HK-2 (cell line): ENCODE measurements at regions not wholly inside any gene's neighbourhood (a gene's known extent, or its start where the extent isn't known, plus 50 kb on each side); places are given as distances from the start of the nearest gene placed in this dataset.

Experiments used
- DNase-seq: peaks from one replicate; pipeline ENCODE4 v3.0.0-alpha.2; 2018; ENCODE audit not compliant: unreplicated experiment

DNA sequence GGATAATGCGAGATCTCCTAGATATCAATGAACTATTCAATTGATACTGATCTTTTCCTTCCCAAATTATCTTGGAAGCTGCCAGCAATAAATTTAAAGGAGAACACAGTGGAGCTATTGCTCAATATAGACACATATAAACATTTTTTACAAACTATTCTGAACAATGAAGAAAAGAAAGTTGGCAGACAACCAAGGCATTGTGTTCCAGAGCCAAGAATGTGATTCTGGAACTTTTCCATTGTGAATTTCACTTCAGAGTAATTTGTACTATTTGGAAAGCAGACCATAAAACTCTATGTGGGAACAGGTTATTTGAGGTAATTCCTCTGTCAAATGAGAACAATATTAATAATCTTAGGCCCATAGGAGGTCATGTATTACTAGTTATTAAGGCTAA is 588.2 kb downstream of the IRS1 start:
- no peak for DNase-seq

DNA sequence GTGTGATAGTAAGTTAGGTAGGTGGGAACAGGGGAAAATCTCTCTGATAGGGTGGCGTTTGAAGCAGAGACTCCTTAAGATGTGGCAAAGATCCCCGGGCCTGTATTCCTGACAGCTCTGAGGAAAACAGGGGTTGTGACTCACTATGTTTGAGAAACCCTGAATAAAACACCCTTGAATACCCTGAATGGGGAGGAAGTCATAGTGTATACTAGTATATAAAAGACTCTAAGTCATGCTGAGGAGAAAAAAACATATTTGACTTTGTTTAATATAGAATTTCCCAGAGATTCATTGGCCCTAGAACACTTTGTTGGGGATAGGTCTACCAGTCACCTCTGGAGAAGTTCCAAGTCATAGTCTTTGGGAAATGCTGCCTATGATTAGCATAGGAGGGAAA is 590.9 kb downstream of the IRS1 start:
- DNase-seq = no peak

DNA sequence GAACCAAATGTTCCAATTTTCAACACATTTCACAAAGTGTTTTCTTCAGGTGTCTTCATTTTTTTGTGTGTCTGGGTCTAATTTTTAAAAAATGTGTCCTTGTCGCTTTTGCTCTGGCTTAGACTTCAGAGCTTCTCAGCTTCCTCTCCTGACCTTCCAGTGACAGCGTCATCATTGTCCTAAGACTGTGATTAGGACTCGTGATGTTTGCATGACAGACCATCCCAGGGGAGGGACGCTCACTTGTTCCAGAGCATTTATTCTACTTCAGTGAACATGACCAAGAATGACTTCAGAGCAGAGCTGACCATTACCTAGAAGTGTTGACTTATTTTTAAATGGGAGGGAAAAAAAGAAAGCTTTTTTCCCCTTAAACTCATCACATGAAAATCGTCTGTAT is 591.9 kb downstream of the IRS1 start:
- no peak for DNase-seq

DNA sequence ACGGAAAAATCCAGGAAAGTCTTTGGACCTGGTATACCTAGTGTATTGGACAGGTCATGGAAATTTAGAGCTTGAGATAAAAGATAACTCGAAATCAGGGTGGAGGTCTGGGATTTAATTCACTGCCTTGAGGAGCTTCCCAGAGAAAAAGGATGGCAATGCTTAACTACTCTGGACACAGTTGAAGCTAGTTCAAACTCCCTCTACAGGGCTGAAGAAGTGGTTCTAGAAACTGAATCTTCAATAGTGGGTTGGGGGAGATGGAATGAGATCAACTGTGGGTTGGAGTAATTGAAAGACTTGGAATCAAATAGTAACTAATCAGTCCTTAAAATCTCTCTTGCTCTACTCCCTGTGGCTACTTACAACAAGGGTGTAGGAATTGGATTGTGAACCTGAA is 600.1 kb downstream of the IRS1 start:
- no peak for DNase-seq

DNA sequence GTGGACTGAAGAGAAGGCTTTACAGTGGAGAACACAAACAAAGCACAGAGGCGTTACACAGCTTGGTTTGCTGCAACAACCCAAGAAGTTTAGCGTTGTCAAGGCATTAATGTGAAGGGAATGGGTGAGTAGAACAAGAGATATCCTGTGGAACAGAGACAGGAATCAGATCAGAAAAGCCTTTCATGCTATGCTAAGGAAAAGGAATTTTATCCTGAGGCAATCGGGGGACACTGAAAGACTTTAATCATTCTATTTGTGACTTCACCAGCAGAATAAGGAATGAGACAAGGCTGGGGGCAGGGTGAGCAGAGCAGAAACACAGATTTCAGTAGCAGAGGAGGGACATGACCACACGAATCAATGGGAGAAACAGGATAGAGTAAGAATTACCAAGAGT is 600.7 kb downstream of the IRS1 start:
- DNase-seq = no peak

DNA sequence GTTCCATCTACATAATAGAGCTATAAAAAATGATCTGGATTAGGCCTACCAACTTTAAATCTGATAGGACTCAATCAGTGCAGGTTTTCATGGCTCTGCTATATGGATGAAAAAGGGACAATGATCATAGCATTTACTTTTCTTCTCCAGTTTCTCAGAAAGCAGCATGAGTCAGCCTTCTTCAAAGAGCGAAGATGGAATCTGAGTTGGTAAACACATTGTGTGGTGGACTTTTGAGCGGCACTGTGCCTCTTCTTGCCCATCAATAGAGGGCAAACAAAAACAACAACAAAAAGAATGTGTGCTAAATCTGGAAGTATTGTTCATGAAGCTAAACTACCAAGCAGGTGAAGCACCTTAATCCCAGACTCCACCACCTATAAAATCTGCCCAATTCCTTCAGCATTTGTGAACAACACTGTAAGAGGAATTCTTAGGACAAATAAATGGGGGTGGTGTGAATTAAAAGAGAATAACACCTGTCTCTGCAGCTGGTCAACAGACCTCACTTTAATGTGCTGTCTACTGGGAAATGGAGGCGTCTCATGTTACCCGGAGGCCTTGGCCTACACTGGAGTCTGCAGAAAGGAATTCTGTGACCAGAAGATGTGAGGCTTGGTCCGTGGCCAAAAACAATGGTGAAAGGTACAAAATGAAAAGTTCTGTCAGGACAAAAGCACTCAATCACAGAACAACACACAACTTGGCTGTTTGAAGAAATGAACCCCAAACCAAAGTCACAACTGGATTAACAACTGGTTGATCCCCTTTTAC is 609.0 kb downstream of the IRS1 start:
- DNase-seq = no peak

DNA sequence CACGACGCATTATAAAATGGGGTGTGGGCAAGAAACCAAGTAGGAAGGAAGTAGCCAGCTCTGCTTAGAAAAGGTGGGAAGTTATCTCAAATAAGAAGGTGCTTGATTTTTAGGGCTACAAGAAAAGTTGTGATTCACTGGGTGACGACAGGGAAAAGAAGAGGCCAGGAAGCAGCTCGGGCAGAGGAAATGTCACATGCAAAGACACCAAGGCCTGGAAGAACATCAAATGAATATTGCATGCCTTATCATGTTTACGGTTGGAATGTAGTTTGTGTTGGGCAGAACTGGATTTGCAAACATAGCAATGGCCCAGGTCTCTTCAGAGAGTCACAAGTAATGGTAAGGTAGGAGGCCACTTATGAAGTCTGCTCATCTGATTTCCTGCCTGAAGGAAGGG is 610.6 kb downstream of the IRS1 start:
- DNase-seq = no peak

DNA sequence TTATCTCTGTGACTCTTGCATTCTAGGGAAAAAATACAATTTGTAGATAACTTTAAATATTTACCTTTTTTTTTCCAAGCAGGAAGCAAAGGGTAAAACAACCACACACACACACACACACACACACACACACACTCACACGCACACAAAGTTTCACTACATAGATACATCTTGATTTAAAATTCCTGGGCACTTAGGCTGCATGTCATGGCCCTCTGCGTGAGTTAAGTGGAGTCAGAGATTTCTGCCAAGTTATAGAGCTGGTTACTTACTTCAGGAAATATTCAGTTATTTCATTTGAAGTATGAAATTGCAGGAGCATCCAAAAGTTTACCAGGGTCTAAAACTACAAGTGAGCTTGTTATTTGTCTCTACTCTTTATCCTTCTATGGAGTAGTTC is 612.0 kb downstream of the IRS1 start:
- no peak for DNase-seq

DNA sequence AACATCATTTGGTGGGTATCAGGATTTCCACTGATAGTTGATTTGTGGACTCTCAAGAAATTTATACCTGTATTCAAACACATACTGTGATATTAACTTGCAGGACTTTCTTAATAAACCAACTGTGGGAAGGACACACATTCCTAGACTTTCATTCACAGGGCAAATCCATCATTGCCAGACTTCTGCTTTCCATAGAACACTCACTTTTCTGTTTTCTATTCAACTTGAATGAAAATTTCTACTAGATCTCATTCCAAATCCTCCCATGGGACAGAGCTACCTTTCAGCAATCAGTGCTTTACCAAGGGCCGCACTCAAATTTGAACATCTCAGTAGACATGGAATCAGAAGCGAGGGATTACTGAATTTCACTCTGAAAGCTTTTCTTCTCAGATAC is 612.5 kb downstream of the IRS1 start:
- no peak for DNase-seq

DNA sequence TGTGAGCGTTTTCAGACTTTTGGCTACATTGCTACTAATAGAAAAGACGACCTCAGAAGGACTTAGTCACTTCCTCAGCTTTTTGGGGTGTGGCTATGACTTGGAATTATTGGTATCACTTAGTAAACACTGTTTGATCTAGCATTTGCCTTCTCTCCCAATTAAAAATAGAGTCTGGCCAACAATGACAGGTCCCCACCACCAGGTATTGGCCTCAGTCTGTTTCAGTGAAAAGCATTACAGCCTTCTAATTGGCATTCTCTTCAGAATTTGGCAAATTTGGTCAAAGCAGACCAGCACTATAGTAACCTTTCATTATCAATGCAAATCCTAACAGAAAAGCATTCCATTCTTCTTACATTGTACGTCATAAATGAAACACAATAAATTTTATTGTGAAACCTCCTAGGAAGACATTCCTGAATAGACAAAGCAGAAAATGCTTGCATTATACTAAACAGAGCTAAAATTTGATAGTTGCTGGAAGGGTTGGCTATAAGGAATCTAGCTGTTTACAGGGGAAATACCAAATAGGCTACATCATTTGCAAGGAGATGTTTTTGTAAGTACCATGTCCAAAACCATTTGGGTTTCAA is 613.9 kb downstream of the IRS1 start:
- DNase-seq = no peak

DNA sequence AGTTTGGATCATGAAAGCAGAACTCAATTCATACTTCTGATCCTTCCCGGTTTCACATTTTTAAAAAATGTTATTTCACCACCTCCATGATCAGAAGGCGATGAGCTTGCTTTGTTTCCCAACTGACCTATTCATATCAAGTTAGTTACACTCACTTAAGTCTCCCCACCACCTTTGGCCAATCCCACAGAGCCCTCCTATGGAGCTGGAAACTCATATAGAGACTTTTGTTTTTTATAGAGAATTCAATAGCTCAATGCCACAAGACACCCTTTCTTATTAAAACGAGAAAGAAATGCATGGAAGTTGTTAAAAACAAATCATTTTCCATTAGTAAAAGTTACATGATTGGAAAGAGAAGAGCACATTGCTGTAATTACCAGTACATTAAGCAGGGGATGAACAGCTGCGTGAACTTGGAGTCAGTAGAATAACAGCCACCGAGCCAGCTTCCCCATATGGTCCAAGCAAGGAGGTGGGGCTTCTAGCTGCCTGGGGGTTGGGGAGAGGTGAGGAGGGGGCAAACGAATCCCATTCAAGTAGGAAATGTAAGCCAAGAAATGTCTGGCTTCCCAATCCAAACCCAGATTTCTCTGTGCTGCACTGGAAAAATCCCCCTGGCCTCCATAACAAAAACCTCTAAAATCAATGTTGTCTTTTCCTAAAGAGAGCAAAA is 614.5 kb downstream of the IRS1 start:
- DNase-seq = no peak

DNA sequence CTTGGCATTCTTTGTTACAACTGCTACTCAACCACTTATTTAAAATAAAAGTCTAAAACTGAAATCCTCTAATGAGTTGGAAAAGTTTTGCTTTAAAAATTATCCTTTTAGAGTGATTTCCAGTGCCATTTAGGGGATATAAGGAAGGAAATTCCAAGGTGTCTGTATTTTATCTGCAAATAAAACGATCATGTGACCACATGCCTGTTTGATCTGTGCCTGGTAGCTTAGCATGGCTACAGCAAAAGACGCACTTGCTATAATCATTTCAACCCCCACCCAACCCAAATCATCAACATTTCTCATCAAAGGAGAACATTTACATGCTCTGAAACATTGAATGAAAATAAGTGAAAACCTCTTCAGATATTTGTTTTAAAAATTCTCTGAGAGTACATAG is 615.1 kb downstream of the IRS1 start:
- no peak for DNase-seq

DNA sequence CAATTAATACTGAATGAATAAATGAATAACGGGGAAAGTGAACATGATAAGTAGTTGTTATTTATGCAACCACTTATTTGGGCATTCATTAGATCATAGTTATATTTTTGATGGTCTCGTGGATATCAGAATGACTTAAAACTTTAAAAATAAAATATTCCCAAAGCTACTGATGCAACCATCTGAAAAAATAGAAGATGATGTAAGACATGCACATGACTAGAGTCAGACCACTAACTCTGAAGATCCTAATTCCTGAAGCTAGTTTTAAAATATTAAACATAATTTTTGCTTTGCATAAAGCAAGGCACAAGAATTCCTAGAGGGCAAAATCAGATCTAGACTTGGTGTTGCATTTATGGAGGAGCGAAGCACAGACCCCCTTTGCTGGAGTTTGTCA is 616.1 kb downstream of the IRS1 start:
- DNase-seq = no peak

DNA sequence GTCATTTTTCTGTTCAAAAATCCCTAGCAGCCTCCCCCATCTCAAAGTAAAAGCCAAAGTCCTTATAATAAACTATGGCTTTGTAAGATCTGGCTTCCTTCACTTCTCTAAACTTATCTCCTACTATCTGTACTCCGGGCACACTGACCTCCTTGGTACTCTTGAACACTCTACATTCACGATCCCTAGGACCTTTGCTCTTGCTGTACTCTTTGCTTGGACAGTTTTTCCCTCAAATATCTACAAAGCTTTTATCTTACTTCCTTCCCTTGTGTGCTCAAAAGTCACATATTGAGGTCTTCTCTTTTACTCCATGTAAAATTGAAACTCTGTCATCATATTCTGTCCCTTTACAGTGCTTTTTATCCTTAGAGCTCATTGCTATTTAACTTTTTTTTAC is 616.6 kb downstream of the IRS1 start:
- DNase-seq = no peak

DNA sequence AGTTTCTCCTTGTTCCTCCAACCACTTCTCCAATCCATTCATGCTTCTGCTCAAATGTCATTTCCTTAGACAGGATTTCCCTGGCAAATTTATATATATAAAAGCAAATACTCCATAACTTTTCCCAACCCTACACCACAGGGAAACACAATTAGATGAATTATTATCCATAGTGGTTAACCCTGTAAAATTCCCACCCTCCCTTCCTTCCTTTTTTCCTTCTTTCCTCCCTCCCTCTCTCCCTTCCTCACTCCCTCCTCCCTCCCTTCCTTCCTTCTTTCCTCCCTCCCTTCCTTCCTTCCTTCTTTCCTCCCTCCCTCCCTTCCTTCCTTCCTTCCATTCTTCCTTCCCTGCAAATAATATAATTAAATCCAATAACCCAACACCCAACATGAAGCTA is 617.7 kb downstream of the IRS1 start:
- no peak for DNase-seq

DNA sequence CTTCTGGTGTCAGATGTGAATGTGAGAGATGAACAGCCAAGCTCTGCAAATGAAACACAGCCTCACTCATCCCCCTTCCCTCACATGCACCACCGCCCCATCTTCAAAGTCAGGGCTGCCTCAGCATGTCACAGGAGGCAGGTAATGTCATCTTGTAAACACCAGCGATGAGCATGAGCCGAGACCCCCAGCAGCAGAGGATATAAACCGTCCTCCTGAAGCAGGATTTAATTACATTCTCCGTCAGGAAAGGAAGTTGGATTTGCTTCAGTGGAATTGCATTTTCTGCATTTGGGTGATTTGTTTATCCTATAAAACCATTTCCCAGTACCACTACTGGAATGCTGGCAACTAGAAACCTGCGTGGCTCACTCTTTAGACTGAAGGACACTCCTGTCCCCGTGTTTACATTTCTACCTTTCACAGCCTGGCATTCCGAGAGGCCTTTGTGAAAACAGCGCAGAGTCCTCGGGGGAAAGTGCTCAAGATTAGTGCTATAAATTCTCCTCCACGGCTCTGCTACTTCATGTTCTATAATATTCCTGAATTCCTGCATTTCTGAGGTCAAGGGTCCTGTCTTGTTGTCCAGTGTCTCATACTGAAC is 619.2 kb downstream of the IRS1 start:
- no peak for DNase-seq

DNA sequence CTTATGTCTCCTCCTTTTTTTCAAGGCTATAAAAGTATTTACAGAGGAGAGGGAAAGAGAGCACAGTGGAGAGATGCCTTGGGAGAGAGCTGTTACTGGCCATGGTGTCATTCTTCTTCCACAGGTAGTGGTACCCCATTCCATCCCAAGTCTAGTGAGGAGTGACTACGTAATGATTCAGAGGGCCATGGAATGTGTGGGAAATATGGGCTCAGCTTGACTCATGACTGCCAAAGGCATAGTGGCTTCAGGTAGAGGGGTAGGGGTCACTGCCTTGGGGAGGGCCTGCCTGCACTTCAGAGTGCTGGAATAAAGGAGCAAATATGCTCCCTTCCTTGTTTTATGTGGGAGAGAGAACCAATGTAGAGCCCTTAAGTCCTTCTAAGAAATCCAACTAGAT is 620.6 kb downstream of the IRS1 start:
- no peak for DNase-seq

DNA sequence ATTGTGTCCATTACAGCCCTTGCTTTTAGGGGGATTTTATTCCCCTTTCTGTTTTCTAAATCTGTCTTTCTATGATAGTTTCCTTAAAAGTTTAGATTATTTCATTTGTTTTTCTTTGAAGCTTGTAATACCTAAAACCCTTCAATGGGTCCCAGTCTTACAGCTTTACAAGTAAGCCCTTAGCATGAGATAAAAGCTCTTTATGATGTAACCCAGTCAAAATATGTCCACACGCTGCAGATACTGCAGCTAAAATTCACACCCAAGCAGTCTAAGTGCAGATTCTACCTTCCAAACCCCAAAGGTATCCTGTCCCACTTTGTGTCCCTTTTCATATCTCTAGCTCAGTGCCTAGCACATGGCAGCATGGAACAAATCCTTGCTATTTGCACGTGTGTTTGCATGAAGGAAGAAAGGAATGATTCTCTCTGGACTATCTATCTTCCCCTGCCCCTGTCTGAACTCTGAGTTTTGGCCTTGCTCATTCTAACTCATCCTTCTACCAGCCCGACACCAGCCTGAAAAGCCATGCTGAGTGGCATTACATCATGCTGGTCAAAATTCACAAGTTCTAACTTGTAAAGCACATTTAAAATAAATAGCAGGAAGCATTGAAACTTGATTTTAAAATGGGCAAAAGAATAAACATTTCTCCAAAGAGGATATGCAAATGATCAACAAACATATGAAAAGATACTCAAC is 623.2 kb downstream of the IRS1 start:
- DNase-seq = no peak

DNA sequence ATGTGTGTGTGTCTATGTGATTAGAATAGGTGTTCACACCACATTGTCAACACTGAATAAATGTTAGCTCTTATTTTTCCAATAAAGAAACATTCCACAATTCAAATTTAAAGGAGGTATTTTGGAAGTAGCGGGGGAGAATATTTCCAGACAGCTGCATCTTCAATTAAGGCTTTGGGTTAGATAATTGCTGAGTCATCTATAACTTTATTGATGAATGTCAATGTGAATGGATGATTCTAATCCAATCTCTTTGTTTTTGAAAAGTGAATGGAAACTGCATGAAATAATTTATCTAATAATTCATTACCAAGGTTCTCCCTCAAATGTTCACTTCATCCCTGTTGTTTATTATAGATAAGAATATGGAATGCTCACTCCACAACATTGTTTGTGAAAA is 625.2 kb downstream of the IRS1 start:
- no peak for DNase-seq

DNA sequence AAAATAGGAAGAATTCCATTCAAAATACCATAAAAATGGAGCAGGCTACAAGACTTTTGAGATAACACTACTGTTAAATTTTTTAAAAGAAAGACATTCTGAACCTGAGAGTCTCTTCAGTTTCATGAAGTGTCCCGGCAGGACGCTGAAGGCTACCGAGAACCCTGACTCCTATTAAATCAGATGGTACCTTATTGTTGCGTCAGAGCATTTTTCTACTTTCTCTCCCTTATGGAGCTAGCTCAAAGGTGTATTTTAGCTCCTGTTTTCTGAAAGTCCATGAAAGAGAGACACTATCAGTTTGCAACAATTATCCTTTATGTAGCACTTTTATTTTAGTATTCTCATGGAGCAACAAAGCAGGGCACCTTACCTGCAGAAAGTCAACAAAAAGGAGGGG is 626.7 kb downstream of the IRS1 start:
- DNase-seq = no peak

DNA sequence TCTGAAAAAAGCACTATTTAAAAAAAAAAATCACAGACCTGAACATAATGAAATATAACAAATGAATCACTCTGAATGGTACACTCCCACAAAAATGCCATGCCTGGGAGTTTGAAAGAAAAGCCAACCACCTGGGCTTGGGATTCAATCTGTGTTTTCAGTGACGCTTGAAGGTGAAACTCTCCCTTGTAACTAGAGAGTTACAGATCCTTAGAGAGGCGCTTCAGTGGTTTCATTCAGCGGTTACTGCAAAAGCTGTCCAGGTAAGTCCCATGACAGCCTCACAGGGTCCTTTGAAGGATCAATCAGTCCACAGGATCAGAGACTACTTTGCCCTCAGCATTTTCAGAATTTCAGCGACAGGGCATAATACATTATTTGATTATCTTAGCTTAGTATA is 627.3 kb downstream of the IRS1 start:
- DNase-seq = no peak
